ENCODE measurements at regions not wholly inside any gene's neighbourhood (a gene's known extent, or its start where the extent isn't known, plus 50 kb on each side); places are given as distances from the start of the nearest gene placed in this dataset.

DNA sequence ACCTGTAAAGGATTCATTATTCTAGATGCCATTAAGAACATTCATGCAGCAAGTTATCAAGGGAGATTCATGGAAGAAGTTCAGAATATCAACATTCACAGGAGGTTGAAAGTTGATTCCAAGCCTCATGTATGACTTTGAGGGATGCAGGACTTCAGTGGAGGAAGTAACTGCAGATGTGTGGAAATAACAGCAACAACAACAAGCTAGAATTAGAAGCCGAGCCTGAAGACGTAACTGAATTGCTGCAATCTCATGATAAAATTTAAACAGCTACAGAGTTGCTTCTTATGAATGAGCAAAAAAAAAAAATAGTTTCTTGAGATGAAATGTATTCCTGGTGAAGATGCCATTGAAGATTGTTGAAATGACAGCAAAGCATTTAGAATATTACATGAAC lies 73.3 kb upstream of the NXT1 start:
- no peaks in the 10 kb centered on the region for H3K4me1 ChIP-seq
- no peak for DNase-seq
- no peaks in the 10 kb centered on the region for H3K36me3 ChIP-seq
- TF ChIP-seq, protein P1, sequence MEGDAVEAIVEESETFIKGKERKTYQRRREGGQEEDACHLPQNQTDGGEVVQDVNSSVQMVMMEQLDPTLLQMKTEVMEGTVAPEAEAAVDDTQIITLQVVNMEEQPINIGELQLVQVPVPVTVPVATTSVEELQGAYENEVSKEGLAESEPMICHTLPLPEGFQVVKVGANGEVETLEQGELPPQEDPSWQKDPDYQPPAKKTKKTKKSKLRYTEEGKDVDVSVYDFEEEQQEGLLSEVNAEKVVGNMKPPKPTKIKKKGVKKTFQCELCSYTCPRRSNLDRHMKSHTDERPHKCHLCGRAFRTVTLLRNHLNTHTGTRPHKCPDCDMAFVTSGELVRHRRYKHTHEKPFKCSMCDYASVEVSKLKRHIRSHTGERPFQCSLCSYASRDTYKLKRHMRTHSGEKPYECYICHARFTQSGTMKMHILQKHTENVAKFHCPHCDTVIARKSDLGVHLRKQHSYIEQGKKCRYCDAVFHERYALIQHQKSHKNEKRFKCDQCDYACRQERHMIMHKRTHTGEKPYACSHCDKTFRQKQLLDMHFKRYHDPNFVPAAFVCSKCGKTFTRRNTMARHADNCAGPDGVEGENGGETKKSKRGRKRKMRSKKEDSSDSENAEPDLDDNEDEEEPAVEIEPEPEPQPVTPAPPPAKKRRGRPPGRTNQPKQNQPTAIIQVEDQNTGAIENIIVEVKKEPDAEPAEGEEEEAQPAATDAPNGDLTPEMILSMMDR (IDR thresholded peaks at IDR 0.05): no peak
- H3K4me3 ChIP-seq: no peak overlapping the region
- intact Hi-C loops (cut with DNase I): no loop called here
- H3K27ac ChIP-seq: no peak overlapping the region
- ATAC-seq: no peak
- no peaks in the 10 kb centered on the region for H3K9me3 ChIP-seq
- no peaks in the 10 kb centered on the region for H3K27me3 ChIP-seq

DNA sequence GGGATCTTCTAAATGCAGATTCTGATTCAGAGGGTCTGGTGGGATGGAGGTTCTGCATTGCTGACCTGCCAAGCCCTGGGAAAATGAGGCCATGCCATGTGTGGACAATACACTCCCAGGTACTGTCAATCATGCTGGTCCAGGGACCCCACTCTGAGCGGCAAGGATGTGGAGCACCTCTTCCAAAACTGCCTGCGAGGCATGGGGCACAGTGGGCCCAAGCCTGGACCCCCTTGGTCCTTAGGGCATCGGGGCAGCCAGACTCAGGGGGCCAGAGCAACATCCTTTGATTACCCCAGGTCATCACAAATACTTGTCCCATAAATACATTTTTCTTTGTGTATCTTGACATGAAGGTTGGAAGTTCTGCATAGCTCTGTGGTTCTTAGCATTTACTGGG lies 76.8 kb upstream of the NXT1 start:
- H3K4me1 ChIP-seq: peaks cover 3% of the 10 kb centered on the region
- no peak overlapping the region for H3K27ac ChIP-seq
- H3K9me3 ChIP-seq: no peaks in the 10 kb centered on the region
- no peak for ATAC-seq
- H3K27me3 ChIP-seq: no peaks in the 10 kb centered on the region
- no peak for DNase-seq
- intact Hi-C loops (cut with DNase I): no loop called here
- no peak overlapping the region for H3K4me3 ChIP-seq
- TF ChIP-seq, protein P1 (IDR thresholded peaks at IDR 0.05): no peak
- no peaks in the 10 kb centered on the region for H3K36me3 ChIP-seq

DNA sequence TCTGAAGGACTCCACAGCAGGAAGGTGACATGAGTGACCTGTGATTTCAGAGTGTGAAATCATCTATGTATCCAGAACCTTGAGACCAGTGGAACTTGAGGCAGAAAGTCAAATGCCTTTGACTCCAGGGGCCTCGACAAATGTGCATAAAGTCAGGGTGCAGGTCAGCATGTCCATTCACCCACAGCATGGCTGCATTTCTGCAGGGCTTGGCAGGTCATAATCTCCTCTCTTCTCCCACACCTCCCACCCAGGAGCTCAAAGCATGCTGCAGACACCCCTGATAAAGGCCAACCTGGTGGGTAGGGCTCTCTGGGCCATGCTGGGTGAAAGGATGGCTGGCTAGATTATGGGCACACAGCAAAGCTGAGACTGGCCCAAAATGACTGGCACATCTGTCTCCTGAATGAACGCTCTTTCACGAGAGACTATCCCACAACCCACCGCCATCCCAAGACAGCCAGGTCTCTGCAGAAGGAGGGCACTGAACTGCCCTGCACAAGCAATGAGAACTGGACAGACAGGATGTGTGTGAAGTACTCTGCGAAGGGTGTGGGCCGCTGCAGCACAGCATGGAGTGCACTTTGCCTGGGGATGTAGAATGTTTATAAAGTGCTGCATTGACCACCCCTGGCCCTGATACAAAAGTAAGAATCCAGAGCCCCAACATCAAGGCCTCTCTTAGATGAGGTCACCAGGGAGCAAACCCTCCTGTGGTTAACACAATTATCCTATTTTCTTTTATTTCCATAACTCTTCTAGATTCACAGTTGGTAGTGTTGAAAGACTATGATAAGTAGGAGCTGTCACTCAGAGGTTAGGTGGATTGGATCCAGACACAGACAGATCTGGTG lies 78.2 kb upstream of the NXT1 start:
- ATAC-seq (peak; percentile 45), DNase-seq (no peak)
- TF ChIP-seq, protein P1 (IDR thresholded peaks at IDR 0.05): no peak
- no peak overlapping the region for H3K27ac ChIP-seq
- no peaks in the 10 kb centered on the region for H3K27me3 ChIP-seq
- no peak overlapping the region for H3K4me3 ChIP-seq
- no peaks in the 10 kb centered on the region for H3K9me3 ChIP-seq
- peaks cover 3% of the 10 kb centered on the region for H3K4me1 ChIP-seq
- intact Hi-C loops (cut with DNase I): no loop called here
- no peaks in the 10 kb centered on the region for H3K36me3 ChIP-seq

DNA sequence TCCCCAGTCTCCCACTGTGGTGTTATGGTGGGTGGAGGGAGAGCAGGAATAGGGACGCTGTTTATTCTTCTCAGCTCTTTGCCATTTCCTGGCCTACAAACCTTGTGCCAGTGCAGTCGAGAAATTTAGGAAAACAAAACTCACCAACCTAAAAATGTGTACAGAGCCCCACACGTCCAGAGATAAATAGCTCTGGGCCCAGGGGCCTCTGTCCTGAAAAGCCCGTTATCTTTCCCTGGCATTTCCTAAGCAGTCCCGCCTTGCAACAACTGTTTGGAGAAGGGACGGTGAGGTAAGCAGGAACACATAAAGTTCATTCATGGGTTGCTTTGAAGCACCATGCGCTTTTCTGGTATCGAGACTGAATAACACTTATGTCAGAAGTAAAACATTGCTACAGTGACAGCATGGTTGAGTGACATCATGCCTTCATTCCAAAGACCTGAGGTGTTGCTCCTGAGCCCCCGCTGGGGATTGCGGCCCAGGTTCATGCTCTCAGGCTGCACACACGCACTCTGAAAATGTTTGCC lies 80.1 kb upstream of the NXT1 start:
- no peak overlapping the region for H3K4me3 ChIP-seq
- DNase-seq (no peak), ATAC-seq (peak; percentile 76)
- no peaks in the 10 kb centered on the region for H3K27me3 ChIP-seq
- TF ChIP-seq, protein P1 (IDR thresholded peaks at IDR 0.05): no peak
- intact Hi-C loops (cut with DNase I): no loop called here
- H3K36me3 ChIP-seq: no peaks in the 10 kb centered on the region
- H3K4me1 ChIP-seq: peaks cover 3% of the 10 kb centered on the region
- no peaks in the 10 kb centered on the region for H3K9me3 ChIP-seq
- H3K27ac ChIP-seq: peak overlapping the region; percentile 61

DNA sequence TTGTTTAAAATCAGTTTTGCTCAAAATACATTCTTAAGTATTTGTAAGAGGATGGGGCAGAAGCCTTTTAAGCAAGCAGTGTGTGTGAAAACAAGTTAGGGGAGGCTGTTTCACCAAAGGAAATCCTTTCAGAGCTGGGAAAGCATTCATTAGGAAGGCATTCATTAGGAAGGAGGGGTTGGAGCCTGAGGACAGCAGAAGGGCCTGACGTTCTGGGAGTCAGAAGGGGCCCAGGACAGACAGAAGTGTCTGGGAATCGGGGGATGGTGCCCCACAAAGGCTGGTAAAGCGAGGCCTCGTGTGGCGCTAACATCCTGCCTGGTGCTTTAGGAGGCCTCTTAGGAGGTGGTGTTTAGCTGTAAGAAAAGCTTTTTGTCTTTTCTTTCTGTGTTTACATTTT lies 80.6 kb upstream of the NXT1 start:
- no peak for DNase-seq
- Histone ChIP-seq H3K9me3 (no peaks in the 10 kb centered on the region), H3K4me1 (peaks cover 3% of the 10 kb centered on the region), H3K27me3 (no peaks in the 10 kb centered on the region), H3K4me3 (no peak overlapping the region), H3K27ac (peak overlapping the region; percentile 61), H3K36me3 (no peaks in the 10 kb centered on the region)
- intact Hi-C loops (cut with DNase I): no loop called here
- ATAC-seq: peak; percentile 6
- TF ChIP-seq, protein P1 (IDR thresholded peaks at IDR 0.05): no peak
